ENCODE measurements at regions not wholly inside any gene's neighbourhood (a gene's known extent, or its start where the extent isn't known, plus 50 kb on each side); places are given as distances from the start of the nearest gene placed in this dataset.

- TF ChIP-seq POLR2AphosphoS5 (IDR thresholded peaks at IDR 0.05; ENCODE audit: borderline replicate concordance, low read depth, low read length) (no peak), EZH2 (IDR thresholded peaks at IDR 0.05) (no peak)
These were observed 79.1 kb upstream of the IER5L start for GRCh38 chr9:129256959-129257713.
